ENCODE measurements at regions not wholly inside any gene's neighbourhood (a gene's known extent, or its start where the extent isn't known, plus 50 kb on each side); places are given as distances from the start of the nearest gene placed in this dataset.
"Not testable (repeated sequence)": the region's sequence is repeated elsewhere in the genome, so short reads cannot be mapped to it uniquely, and the experiment has no call there.

- Mint-ChIP-seq H3K9me3 (peaks cover 0 to 3% of the 10 kb centered on the region in 2 donors), H3K27me3 (no peaks in the 10 kb centered on the region), H3K4me3 (no peak overlapping the region), H3K4me1 (no peaks in the 10 kb centered on the region), H3K27ac (no peak overlapping the region), H3K36me3 (no peaks in the 10 kb centered on the region)
- no peak for DNase-seq
- no peak for ATAC-seq (replicated peaks)
Measured at GRCh38 chr11:37323843-37324242, 725.8 kb upstream of the RAG2 start.

- H3K9me3 Mint-ChIP-seq, result no peaks in the 10 kb centered on the region
- no peaks in the 10 kb centered on the region for H3K4me1 Mint-ChIP-seq
- no peaks in the 10 kb centered on the region for H3K36me3 Mint-ChIP-seq
- H3K4me3 Mint-ChIP-seq, result no peak overlapping the region
- no peaks in the 10 kb centered on the region for H3K27me3 Mint-ChIP-seq
- ATAC-seq (replicated peaks), result no peak
- DNase-seq, result no peak
- H3K27ac Mint-ChIP-seq, result no peak overlapping the region
Measured at GRCh38 chr11:37322333-37323194, 724.5 kb upstream of the RAG2 start.

- H3K27me3 Mint-ChIP-seq, result no peaks in the 10 kb centered on the region
- H3K4me3 Mint-ChIP-seq, result no peak overlapping the region
- ATAC-seq (replicated peaks) (no peak), DNase-seq (no peak)
- H3K27ac Mint-ChIP-seq, result no peak overlapping the region
- no peaks in the 10 kb centered on the region for H3K9me3 Mint-ChIP-seq
- no peaks in the 10 kb centered on the region for H3K36me3 Mint-ChIP-seq
- no peaks in the 10 kb centered on the region for H3K4me1 Mint-ChIP-seq
Measured at GRCh38 chr11:37320921-37321320, 722.9 kb upstream of the RAG2 start.

DNA sequence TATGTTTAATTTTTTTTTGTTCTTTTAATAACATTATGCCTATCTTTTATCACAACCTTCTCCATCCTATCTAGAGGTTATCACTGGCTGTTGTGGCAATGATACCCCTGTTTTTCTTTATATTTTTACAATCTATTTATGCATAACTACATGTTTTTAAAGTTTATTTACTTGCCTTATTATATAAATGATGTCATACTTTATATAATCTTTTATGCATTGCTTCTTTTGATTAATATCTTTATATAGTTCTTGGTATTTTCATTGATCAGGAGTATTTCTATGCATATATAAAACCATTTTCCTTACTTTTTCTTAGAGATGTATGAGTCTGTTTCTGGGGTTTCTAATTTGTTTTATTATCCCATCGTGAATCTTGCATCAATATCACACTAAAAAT lies 719.8 kb upstream of the RAG2 start:
- no peak overlapping the region for H3K27ac Mint-ChIP-seq
- ATAC-seq (replicated peaks), result no peak

GRCh38 chr11:37313266-37313665 lies 715.2 kb upstream of the RAG2 start:
- Mint-ChIP-seq H3K9me3 (peaks cover 4 to 9% of the 10 kb centered on the region in 2 donors), H3K4me1 (no peaks in the 10 kb centered on the region), H3K27me3 (no peaks in the 10 kb centered on the region), H3K4me3 (no peak overlapping the region), H3K27ac (no peak overlapping the region), H3K36me3 (no peaks in the 10 kb centered on the region)
- DNase-seq (no peak), ATAC-seq (replicated peaks) (no peak)

More for the DNA sequence above, 719.8 kb upstream of the RAG2 start:
- Mint-ChIP-seq H3K9me3 (no peaks in the 10 kb centered on the region), H3K36me3 (no peaks in the 10 kb centered on the region), H3K27me3 (no peaks in the 10 kb centered on the region), H3K4me3 (no peak overlapping the region), H3K4me1 (no peaks in the 10 kb centered on the region)
- DNase-seq, result no peak

DNA sequence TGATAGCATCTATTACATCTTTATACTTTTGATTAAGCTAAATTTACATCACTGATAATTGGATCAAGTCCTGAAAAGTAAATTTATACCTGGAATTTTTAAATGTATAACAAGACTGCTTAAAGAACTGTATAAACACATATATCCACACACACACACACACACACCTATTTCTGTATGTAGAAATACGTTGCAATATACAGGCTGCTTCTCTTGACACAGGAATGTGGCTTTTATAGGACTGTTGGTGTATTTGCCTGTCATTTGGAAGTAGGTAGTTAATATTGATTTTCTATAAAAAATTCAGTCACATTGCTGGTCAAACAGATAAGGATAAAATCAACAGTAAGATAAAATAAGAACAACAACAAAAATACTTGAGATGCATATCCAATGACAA lies 708.5 kb upstream of the RAG2 start:
- H3K9me3 Mint-ChIP-seq, result peaks cover 12 to 14% of the 10 kb centered on the region in 2 donors
- H3K36me3 Mint-ChIP-seq, result no peaks in the 10 kb centered on the region
- no peaks in the 10 kb centered on the region for H3K27me3 Mint-ChIP-seq
- H3K27ac Mint-ChIP-seq, result no peak overlapping the region
- no peak overlapping the region for H3K4me3 Mint-ChIP-seq
- no peaks in the 10 kb centered on the region for H3K4me1 Mint-ChIP-seq
- no peak for ATAC-seq (replicated peaks)
- DNase-seq, result no peak

DNA sequence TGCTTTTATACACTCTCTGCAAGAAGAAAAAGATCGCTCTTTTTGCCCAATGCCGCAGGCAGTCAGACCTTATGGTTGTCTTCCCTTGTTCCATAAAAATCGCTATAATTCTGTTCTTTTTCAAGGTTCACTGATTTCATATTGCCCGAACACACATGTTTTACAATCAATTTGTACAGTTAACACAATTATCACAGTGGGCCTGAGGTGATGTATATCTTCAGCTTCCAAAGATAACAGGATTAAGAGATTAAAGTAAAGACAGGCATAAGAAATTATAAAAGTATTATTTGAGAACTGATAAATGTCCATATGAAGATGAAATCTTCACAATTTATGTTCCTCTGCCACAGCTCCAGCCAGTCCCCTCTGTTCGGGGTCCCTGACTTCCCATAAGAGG lies 703.4 kb upstream of the RAG2 start:
- not testable (repeated sequence) for ATAC-seq (replicated peaks); H3K27me3 Mint-ChIP-seq; H3K4me3 Mint-ChIP-seq; DNase-seq; H3K27ac Mint-ChIP-seq; H3K4me1 Mint-ChIP-seq; H3K36me3 Mint-ChIP-seq
- H3K9me3 Mint-ChIP-seq, result peaks cover 7 to 14% of the 10 kb centered on the region in 2 donors

GRCh38 chr11:37298173-37298572 lies 700.1 kb upstream of the RAG2 start:
- ATAC-seq (replicated peaks) (no peak), DNase-seq (no peak)
- Mint-ChIP-seq H3K9me3 (peaks cover 12 to 13% of the 10 kb centered on the region in 2 donors), H3K4me3 (no peak overlapping the region), H3K4me1 (no peaks in the 10 kb centered on the region), H3K27me3 (no peaks in the 10 kb centered on the region), H3K36me3 (no peaks in the 10 kb centered on the region), H3K27ac (no peak overlapping the region)

- H3K27ac Mint-ChIP-seq, result no peak overlapping the region
- no peak overlapping the region for H3K4me3 Mint-ChIP-seq
- no peak for ATAC-seq (replicated peaks)
- H3K36me3 Mint-ChIP-seq, result no peaks in the 10 kb centered on the region
- no peaks in the 10 kb centered on the region for H3K4me1 Mint-ChIP-seq
- H3K9me3 Mint-ChIP-seq, result peaks cover 4 to 7% of the 10 kb centered on the region in 2 donors
- H3K27me3 Mint-ChIP-seq, result no peaks in the 10 kb centered on the region
- DNase-seq, result no peak
Measured at GRCh38 chr11:37286890-37287289, 688.9 kb upstream of the RAG2 start.

DNA sequence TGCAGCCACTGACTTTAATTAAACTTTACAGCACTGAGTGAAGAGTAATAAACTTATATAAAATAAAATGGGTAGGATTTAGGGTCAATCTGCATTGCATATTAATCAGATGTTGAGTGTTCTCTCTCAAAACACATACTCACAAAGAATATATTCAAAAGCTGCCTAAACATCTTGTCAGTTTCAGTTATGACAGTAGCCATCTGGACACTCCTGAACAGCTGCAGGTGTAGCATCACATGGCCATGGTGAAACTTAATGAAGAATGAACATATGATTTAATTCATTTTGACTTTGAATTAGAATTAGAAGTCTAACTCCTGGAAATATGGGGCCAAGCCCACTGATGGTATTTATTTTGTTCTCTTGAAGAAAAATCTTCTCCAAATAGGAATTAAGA lies 684.3 kb upstream of the RAG2 start:
- H3K27me3 Mint-ChIP-seq, result no peaks in the 10 kb centered on the region
- H3K4me3 Mint-ChIP-seq, result no peak overlapping the region
- ATAC-seq (replicated peaks) (no peak), DNase-seq (no peak)
- H3K36me3 Mint-ChIP-seq, result no peaks in the 10 kb centered on the region
- peaks cover 2 to 13% of the 10 kb centered on the region in 2 donors for H3K9me3 Mint-ChIP-seq
- H3K4me1 Mint-ChIP-seq, result no peaks in the 10 kb centered on the region
- no peak overlapping the region for H3K27ac Mint-ChIP-seq

DNA sequence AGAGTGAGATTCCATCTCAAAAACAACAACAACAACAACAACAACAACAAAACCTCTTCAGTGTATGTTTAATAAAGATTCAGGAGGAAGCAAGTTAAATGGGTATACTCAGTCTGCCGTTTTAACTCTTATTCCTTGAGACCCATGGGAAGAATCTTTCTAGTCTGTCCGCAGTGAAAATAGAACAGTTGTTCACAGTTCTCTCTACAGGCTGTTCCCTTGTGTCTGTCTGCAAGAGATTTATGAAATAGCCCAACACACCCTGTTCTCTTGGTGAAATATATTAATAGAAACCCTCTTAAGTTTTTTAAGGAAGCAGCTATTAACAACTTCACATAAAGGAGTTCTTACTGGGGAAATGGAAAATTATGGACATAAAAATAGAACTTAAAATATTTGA lies 682.2 kb upstream of the RAG2 start:
- DNase-seq, result no peak
- Mint-ChIP-seq H3K4me1 (no peaks in the 10 kb centered on the region), H3K27ac (no peak overlapping the region), H3K4me3 (no peak overlapping the region), H3K27me3 (no peaks in the 10 kb centered on the region), H3K9me3 (peaks cover 10 to 11% of the 10 kb centered on the region in 2 donors), H3K36me3 (no peaks in the 10 kb centered on the region)
- no peak for ATAC-seq (replicated peaks)

DNA sequence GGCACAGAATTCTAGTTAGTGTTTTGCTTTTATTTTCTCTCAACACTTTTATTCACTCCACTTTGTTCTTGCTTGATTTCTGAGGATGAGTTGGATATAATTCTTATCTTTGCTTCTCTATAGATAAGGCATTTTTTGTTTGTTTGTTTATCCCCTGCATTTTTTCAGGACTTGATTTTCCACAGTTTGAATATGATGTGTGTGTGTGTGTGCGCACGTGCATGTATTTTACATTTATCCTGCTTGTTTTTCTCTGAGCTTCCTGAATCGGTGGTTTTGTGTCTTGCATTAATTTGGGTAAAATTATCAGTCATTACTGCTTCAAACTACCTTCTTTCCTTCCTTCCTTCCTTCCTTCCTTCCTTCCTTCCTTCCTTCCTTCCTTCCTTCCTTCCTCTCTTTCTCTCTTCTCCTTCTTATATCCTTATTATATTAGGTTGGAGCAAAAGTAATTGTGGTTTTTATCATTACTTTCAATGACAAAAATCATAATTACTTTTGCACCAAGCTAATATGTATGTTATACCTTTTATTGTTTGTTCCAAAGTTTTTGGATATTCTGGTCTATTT lies 679.9 kb upstream of the RAG2 start:
- Mint-ChIP-seq H3K4me1 (no peaks in the 10 kb centered on the region), H3K36me3 (no peaks in the 10 kb centered on the region), H3K9me3 (peaks cover 10 to 12% of the 10 kb centered on the region in 2 donors), H3K27ac (no peak overlapping the region), H3K27me3 (no peaks in the 10 kb centered on the region), H3K4me3 (no peak overlapping the region)
- ATAC-seq (replicated peaks), result no peak
- DNase-seq, result no peak

- ATAC-seq (replicated peaks) (no peak), DNase-seq (no peak)
- Mint-ChIP-seq H3K9me3 (peaks cover 0 to 5% of the 10 kb centered on the region in 2 donors), H3K4me3 (no peak overlapping the region), H3K36me3 (no peaks in the 10 kb centered on the region), H3K27me3 (no peaks in the 10 kb centered on the region), H3K4me1 (no peaks in the 10 kb centered on the region), H3K27ac (no peak overlapping the region)
Measured at GRCh38 chr11:37264783-37265182, 666.7 kb upstream of the RAG2 start.

DNA sequence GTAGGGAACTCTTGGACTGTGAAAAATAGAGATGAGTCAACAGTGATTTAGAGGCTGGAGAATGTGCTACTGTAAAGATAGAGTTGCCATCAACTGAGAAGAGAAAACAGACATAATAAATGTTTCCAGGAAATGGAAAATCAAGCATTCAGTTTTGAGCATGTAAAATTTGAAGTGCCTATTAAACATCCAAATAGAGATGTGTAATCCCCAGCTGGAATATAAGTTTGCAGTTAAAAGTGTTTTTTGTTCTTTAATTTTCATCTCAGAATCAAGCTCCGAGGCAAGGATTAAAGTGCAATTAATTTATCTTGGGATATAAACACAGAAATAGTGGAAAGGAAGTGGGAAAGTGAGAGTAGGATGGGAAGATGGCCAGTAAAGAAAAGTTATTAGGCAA lies 666.0 kb upstream of the RAG2 start:
- Mint-ChIP-seq H3K9me3 (peaks cover 0 to 5% of the 10 kb centered on the region in 2 donors), H3K4me3 (no peak overlapping the region), H3K27ac (no peak overlapping the region), H3K4me1 (no peaks in the 10 kb centered on the region), H3K27me3 (no peaks in the 10 kb centered on the region), H3K36me3 (no peaks in the 10 kb centered on the region)
- DNase-seq (no peak), ATAC-seq (replicated peaks) (no peak)

DNA sequence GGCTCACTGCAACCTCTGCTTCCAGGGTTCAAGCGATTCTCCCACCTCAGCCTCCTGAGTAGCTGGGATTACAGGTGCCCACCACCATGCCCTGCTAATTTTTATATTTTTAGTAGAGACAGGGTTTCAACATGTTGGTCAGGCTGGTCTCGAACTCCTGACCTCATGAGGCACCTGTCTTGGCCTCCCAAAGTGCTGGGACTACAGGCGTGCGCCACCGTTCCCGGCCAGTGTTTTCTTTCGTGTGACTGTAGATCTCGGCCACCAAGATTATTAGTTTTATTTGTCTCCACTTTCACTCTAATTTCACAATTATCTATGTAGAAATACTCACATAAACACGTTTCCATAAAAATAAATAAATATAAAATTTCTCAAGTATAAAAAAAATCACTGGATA lies 665.4 kb upstream of the RAG2 start:
- H3K36me3 Mint-ChIP-seq; ATAC-seq (replicated peaks); H3K4me3 Mint-ChIP-seq; H3K27me3 Mint-ChIP-seq; H3K9me3 Mint-ChIP-seq; H3K4me1 Mint-ChIP-seq; DNase-seq; H3K27ac Mint-ChIP-seq: not testable (repeated sequence)

Data from stimulated activated naive B cell treated with anti-CD40 and anti-IgM and Interleukin-4, amounts not matched to agents 10 μg/mL and 1 μg/mL and 100 μg/mL, for 72 hours (primary cell).